ENCODE measurements at regions not wholly inside any gene's neighbourhood (a gene's known extent, or its start where the extent isn't known, plus 50 kb on each side); places are given as distances from the start of the nearest gene placed in this dataset.

GRCh38 chr14:34175574-34175973, 224.7 kb upstream of the EGLN3 start:
- FAIRE-seq (no peak), DNase-seq (no peak)
- Histone ChIP-seq H3K4me1 (ENCODE audit: control insufficient read depth in 3 of 3, insufficient read depth in 2 of 3, low read depth in 1 of 3, low read length in 2 of 3) (peaks cover 0 to 6% (median 5%) of the 10 kb centered on the region in 3 donors), H3K9me3 (ENCODE audit: control insufficient read depth in 2 of 2, insufficient read depth in 1 of 2, low read depth in 1 of 2, low read length in 1 of 2) (no peaks in the 10 kb centered on the region), H3K36me3 (ENCODE audit: control insufficient read depth in 3 of 3, insufficient read depth in 2 of 3, low read depth in 1 of 3, low read length in 3 of 3) (no peaks in the 10 kb centered on the region), H3K4me3 (ENCODE audit: low read depth in 1 of 3, low read length in 3 of 3) (no peak overlapping the region), H3K27me3 (ENCODE audit: control insufficient read depth in 3 of 3, insufficient read depth in 3 of 3, low read length in 3 of 3) (no peaks in the 10 kb centered on the region), H3K27ac (ENCODE audit: low read depth in 1 of 3, low read length in 2 of 3) (no peak overlapping the region)
- 73 to 86% (median 79%) methylated on average over 2 of the region's 2 CpGs for WGBS, 3 donors

- 42 to 76% (median 57%) methylated on average over 3 of the region's 3 CpGs for WGBS, 3 donors
- Histone ChIP-seq H3K27ac (ENCODE audit: low read depth in 1 of 3, low read length in 2 of 3) (no peak overlapping the region), H3K36me3 (ENCODE audit: control insufficient read depth in 3 of 3, insufficient read depth in 2 of 3, low read depth in 1 of 3, low read length in 3 of 3) (no peaks in the 10 kb centered on the region), H3K27me3 (ENCODE audit: control insufficient read depth in 3 of 3, insufficient read depth in 3 of 3, low read length in 3 of 3) (no peaks in the 10 kb centered on the region), H3K4me3 (ENCODE audit: low read depth in 1 of 3, low read length in 3 of 3) (no peak overlapping the region), H3K4me1 (ENCODE audit: control insufficient read depth in 3 of 3, insufficient read depth in 2 of 3, low read depth in 1 of 3, low read length in 2 of 3) (peaks cover 0 to 6% (median 5%) of the 10 kb centered on the region in 3 donors), H3K9me3 (ENCODE audit: control insufficient read depth in 2 of 2, insufficient read depth in 1 of 2, low read depth in 1 of 2, low read length in 1 of 2) (no peaks in the 10 kb centered on the region)
- DNase-seq (no peak), FAIRE-seq (no peak)
Measured at GRCh38 chr14:34174973-34175372, 224.1 kb upstream of the EGLN3 start.

- H3K27me3 ChIP-seq (ENCODE audit: control insufficient read depth in 3 of 3, insufficient read depth in 3 of 3, low read length in 3 of 3), result no peaks in the 10 kb centered on the region
- FAIRE-seq (no peak), DNase-seq (no peak)
- no peak overlapping the region for H3K4me3 ChIP-seq (ENCODE audit: low read depth in 1 of 3, low read length in 3 of 3)
- H3K9me3 ChIP-seq (ENCODE audit: control insufficient read depth in 2 of 2, insufficient read depth in 1 of 2, low read depth in 1 of 2, low read length in 1 of 2), result no peaks in the 10 kb centered on the region
- 89 to 97% (median 95%) methylated on average over 3 of the region's 3 CpGs for WGBS, 3 donors
- no peak overlapping the region for H3K27ac ChIP-seq (ENCODE audit: low read depth in 1 of 3, low read length in 2 of 3)
- H3K4me1 ChIP-seq (ENCODE audit: control insufficient read depth in 3 of 3, insufficient read depth in 2 of 3, low read depth in 1 of 3, low read length in 2 of 3), result peaks cover 0 to 6% (median 5%) of the 10 kb centered on the region in 3 donors
- H3K36me3 ChIP-seq (ENCODE audit: control insufficient read depth in 3 of 3, insufficient read depth in 2 of 3, low read depth in 1 of 3, low read length in 3 of 3), result no peaks in the 10 kb centered on the region
Measured at GRCh38 chr14:34173916-34174315, 223.0 kb upstream of the EGLN3 start.

GRCh38 chr14:34172550-34173368, 221.9 kb upstream of the EGLN3 start:
- DNase-seq, result no peak
- WGBS, 3 donors, result 63 to 76% (median 63%) methylated on average over 6 of the region's 6 CpGs
- Histone ChIP-seq H3K4me3 (ENCODE audit: low read depth in 1 of 3, low read length in 3 of 3) (no peak overlapping the region), H3K27me3 (ENCODE audit: control insufficient read depth in 3 of 3, insufficient read depth in 3 of 3, low read length in 3 of 3) (no peaks in the 10 kb centered on the region), H3K36me3 (ENCODE audit: control insufficient read depth in 3 of 3, insufficient read depth in 2 of 3, low read depth in 1 of 3, low read length in 3 of 3) (no peaks in the 10 kb centered on the region), H3K4me1 (ENCODE audit: control insufficient read depth in 3 of 3, insufficient read depth in 2 of 3, low read depth in 1 of 3, low read length in 2 of 3) (peaks cover 0 to 6% (median 5%) of the 10 kb centered on the region in 3 donors), H3K9me3 (ENCODE audit: control insufficient read depth in 2 of 2, insufficient read depth in 1 of 2, low read depth in 1 of 2, low read length in 1 of 2) (no peaks in the 10 kb centered on the region), H3K27ac (ENCODE audit: low read depth in 1 of 3, low read length in 2 of 3) (no peak overlapping the region)
- FAIRE-seq, result no peak

GRCh38 chr14:34172173-34172451, 221.2 kb upstream of the EGLN3 start:
- Histone ChIP-seq H3K27me3 (ENCODE audit: control insufficient read depth in 3 of 3, insufficient read depth in 3 of 3, low read length in 3 of 3) (peaks cover 0 to 1% (median 0%) of the 10 kb centered on the region in 3 donors), H3K4me1 (ENCODE audit: control insufficient read depth in 3 of 3, insufficient read depth in 2 of 3, low read depth in 1 of 3, low read length in 2 of 3) (peaks cover 0 to 6% (median 5%) of the 10 kb centered on the region in 3 donors), H3K4me3 (ENCODE audit: low read depth in 1 of 3, low read length in 3 of 3) (no peak overlapping the region), H3K36me3 (ENCODE audit: control insufficient read depth in 3 of 3, insufficient read depth in 2 of 3, low read depth in 1 of 3, low read length in 3 of 3) (no peaks in the 10 kb centered on the region), H3K9me3 (ENCODE audit: control insufficient read depth in 2 of 2, insufficient read depth in 1 of 2, low read depth in 1 of 2, low read length in 1 of 2) (no peaks in the 10 kb centered on the region), H3K27ac (ENCODE audit: low read depth in 1 of 3, low read length in 2 of 3) (no peak overlapping the region)
- DNase-seq (peak in 1 of 2 donors; percentile 8), FAIRE-seq (no peak)
- 3 to 26% (median 13%) methylated on average over 1 of the region's 1 CpG for WGBS, 3 donors

GRCh38 chr14:34171431-34172172, 220.7 kb upstream of the EGLN3 start:
- DNase-seq (no peak), FAIRE-seq (no peak)
- H3K27me3 ChIP-seq (ENCODE audit: control insufficient read depth in 3 of 3, insufficient read depth in 3 of 3, low read length in 3 of 3), result peaks cover 0 to 6% (median 0%) of the 10 kb centered on the region in 3 donors
- 60 to 81% (median 72%) methylated on average over 8 of the region's 8 CpGs for WGBS, 3 donors
- H3K4me1 ChIP-seq (ENCODE audit: control insufficient read depth in 3 of 3, insufficient read depth in 2 of 3, low read depth in 1 of 3, low read length in 2 of 3), result peaks cover 0 to 6% (median 5%) of the 10 kb centered on the region in 3 donors
- H3K9me3 ChIP-seq (ENCODE audit: control insufficient read depth in 2 of 2, insufficient read depth in 1 of 2, low read depth in 1 of 2, low read length in 1 of 2), result no peaks in the 10 kb centered on the region
- H3K36me3 ChIP-seq (ENCODE audit: control insufficient read depth in 3 of 3, insufficient read depth in 2 of 3, low read depth in 1 of 3, low read length in 3 of 3), result no peaks in the 10 kb centered on the region
- H3K27ac ChIP-seq (ENCODE audit: low read depth in 1 of 3, low read length in 2 of 3), result no peak overlapping the region
- H3K4me3 ChIP-seq (ENCODE audit: low read depth in 1 of 3, low read length in 3 of 3), result no peak overlapping the region

- H3K4me1 ChIP-seq (ENCODE audit: control insufficient read depth in 3 of 3, insufficient read depth in 2 of 3, low read depth in 1 of 3, low read length in 2 of 3), result peaks cover 0 to 6% (median 5%) of the 10 kb centered on the region in 3 donors
- H3K27ac ChIP-seq (ENCODE audit: low read depth in 1 of 3, low read length in 2 of 3), result no peak overlapping the region
- H3K4me3 ChIP-seq (ENCODE audit: low read depth in 1 of 3, low read length in 3 of 3), result no peak overlapping the region
- FAIRE-seq (no peak), DNase-seq (no peak)
- 82 to 98% (median 89%) methylated on average over 1 of the region's 1 CpG for WGBS, 3 donors
- no peaks in the 10 kb centered on the region for H3K9me3 ChIP-seq (ENCODE audit: control insufficient read depth in 2 of 2, insufficient read depth in 1 of 2, low read depth in 1 of 2, low read length in 1 of 2)
- H3K27me3 ChIP-seq (ENCODE audit: control insufficient read depth in 3 of 3, insufficient read depth in 3 of 3, low read length in 3 of 3), result peaks cover 0 to 7% (median 0%) of the 10 kb centered on the region in 3 donors
- H3K36me3 ChIP-seq (ENCODE audit: control insufficient read depth in 3 of 3, insufficient read depth in 2 of 3, low read depth in 1 of 3, low read length in 3 of 3), result no peaks in the 10 kb centered on the region
Measured at GRCh38 chr14:34170882-34171281, 220.0 kb upstream of the EGLN3 start.

- H3K4me3 ChIP-seq (ENCODE audit: low read depth in 1 of 3, low read length in 3 of 3), result no peak overlapping the region
- no peaks in the 10 kb centered on the region for H3K36me3 ChIP-seq (ENCODE audit: control insufficient read depth in 3 of 3, insufficient read depth in 2 of 3, low read depth in 1 of 3, low read length in 3 of 3)
- H3K9me3 ChIP-seq (ENCODE audit: control insufficient read depth in 2 of 2, insufficient read depth in 1 of 2, low read depth in 1 of 2, low read length in 1 of 2), result no peaks in the 10 kb centered on the region
- peaks cover 0 to 6% (median 5%) of the 10 kb centered on the region in 3 donors for H3K4me1 ChIP-seq (ENCODE audit: control insufficient read depth in 3 of 3, insufficient read depth in 2 of 3, low read depth in 1 of 3, low read length in 2 of 3)
- 70 to 78% (median 77%) methylated on average over 3 of the region's 3 CpGs for WGBS, 3 donors
- peaks cover 0 to 7% (median 0%) of the 10 kb centered on the region in 3 donors for H3K27me3 ChIP-seq (ENCODE audit: control insufficient read depth in 3 of 3, insufficient read depth in 3 of 3, low read length in 3 of 3)
- no peak overlapping the region for H3K27ac ChIP-seq (ENCODE audit: low read depth in 1 of 3, low read length in 2 of 3)
- no peak for FAIRE-seq
- DNase-seq, result no peak
Measured at GRCh38 chr14:34169561-34169960, 218.7 kb upstream of the EGLN3 start.
